DND-41 (cell line): ENCODE measurements at regions not wholly inside any gene's neighbourhood (a gene's known extent, or its start where the extent isn't known, plus 50 kb on each side); places are given as distances from the start of the nearest gene placed in this dataset.

Experiments used
- CTCF ChIP-seq: IDR thresholded peaks from 2 replicates; pipeline ENCODE4 v1.5.1; 2012; ENCODE audit warnings: borderline replicate concordance, low read length, moderate library complexity, mild to moderate bottlenecking; ENCODE audit not compliant: poor library complexity, severe bottlenecking; ENCODE audit errors: extremely low read depth
- EZH2 ChIP-seq: IDR thresholded peaks from 3 replicates; pipeline ENCODE4 v1.6.1; 2012; ENCODE audit warnings: borderline replicate concordance, low read depth, mild to moderate bottlenecking, moderate library complexity, low read length, inconsistent platforms; ENCODE audit not compliant: severe bottlenecking

- TF ChIP-seq CTCF, result peak; percentile 11
- TF ChIP-seq EZH2, result no peak
Observed at GRCh38 chr7:135799881-135800280, 51.3 kb upstream of the FAM180A start.
